ENCODE measurements at regions not wholly inside any gene's neighbourhood (a gene's known extent, or its start where the extent isn't known, plus 50 kb on each side); places are given as distances from the start of the nearest gene placed in this dataset.

DNA sequence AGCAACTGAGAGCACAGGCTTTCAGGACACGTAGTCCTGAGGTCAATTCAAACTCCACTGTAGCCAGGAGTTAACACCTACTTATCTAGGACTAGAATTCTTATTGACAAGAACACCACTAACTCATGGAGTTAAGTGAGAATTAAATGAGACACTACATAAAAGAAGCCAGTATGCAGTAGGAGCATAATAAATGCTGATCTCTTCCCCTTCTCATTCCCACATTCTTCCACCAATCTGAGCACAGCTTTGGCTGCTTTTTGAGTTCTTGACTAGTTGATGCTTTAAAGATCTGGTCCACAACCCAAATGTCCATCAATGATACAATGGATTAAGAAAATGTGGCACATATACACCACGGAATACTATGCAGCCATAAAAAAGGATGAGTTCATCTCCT, 55.2 kb downstream of the TTC32 start:
- no peak for DNase-seq

DNA sequence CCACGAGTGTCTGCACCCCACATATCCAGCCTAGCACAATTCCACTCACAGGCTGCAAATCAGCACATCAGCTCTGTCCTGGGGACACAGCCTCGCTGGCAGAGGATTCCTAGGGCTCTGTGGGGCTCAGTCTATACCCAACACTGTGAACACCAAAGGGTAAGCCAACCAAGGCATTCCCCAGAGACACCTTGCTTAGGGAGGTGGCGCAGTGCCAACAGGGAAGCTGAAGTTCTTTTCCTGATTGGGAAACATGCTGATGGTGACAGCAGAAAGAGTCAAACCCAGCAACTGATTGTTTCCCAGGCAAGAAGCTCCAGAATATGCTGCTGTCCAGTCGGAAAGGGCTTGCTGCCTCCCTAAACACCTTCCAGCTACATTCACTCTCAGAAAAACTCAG, 55.8 kb downstream of the TTC32 start:
- DNase-seq = no peak

DNA sequence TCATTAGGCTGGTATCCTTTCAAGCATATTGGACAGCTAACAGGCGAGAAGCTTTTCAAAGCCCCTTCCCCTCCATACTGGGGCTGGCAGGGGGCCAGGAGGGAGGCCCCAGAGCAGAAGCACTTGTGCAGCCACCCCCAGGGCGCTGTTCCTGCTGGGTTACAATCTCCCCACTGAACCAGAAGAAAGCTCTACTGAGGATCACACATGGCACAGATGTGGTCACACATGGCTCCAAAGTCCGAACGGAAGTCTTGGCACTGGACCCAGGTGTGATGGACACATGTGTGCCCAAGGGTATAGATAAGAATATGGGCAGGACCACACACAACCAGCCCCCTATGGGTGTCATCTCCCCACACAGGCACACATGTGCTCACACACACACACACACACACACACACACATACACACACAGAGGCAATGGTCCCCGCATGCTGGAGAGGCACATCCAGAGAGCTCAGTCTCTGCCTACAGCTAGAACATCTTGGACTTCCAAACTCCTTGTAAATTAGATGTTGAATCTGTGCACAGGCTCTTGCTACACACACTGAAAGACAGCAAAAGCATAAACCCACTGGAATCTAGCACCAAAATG, 56.4 kb downstream of the TTC32 start:
- DNase-seq = no peak

DNA sequence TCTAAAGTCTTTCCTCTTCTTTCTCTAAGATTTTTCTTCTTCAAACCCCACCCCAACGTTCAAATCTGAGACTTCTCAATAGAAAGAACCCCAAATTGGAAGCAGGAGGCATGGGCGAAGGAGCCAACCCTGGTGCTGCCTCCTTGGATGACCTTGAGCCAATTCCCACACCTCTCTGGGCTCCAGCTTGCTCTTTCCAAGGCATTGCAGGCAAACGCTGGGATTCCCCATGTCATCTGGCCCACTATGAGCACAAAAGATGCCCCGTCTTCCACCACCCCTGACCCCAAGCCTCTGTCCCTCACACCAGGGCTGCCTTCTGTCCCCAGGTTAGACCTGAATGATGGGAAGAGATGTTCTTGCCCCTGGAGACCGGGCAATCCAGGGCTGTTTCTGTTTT, 57.0 kb downstream of the TTC32 start:
- no peak for DNase-seq

DNA sequence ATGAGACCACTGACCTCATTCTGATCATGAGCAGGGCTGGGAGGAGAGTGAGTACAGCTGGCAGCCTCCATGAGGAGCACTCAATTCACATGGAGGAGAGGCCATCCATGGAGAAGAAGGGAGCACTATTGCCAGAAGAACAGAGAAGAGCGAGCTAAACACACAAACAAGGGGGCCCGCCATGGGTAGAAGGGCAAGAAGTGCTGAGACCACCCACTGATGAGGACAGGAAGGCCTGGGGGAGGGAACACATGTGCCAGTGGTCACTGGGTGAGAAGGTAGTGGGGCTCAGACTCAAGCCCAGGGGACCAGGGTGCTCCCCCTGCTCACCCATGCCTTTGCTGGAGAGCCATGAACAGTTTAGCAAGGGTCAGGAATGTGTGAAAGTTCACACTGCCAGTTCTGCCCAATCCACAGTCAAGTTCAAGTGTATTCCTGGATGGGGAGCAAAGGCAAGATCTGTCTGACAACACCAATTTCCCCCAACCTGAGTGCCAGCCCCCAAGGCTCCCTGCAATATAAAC, 57.7 kb downstream of the TTC32 start:
- no peak for DNase-seq

DNA sequence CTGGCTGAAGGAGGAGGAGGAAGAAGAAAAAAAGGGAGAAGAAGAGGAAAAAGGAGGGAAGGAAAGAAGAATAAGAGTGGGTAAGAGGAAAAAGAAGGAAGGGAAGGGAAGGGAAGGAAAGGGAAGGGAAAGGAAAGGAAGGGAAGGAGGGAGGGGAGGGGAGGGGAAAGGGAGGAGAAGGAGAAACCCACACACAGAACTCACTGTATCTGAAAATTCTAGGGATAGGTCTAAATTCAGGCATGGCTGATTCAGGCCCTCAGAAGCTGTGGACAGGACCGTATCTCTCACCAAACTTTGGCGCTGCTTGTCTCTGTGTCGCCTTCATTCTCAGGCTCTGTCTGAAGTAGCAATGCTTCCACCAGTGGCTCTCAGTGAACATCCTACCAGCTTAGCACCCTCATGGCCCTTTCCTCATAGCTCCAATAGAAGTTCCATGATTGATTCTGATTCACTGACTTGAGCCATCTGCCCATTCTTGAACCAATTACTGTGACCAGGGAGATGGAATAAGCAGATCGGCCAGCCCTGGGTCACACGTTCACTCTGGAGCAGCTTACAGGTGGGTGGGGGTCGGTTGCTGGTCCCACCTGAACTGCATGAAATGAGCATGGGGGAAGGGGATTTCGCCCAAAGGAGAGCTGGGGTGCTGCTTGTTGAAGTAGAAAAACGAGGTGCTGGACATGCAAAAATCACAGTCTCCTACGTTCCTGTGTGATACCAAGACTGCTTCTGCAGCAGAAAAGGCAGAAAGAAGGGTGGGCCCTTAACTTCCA, 59.7 kb downstream of the TTC32 start:
- no peak for DNase-seq

DNA sequence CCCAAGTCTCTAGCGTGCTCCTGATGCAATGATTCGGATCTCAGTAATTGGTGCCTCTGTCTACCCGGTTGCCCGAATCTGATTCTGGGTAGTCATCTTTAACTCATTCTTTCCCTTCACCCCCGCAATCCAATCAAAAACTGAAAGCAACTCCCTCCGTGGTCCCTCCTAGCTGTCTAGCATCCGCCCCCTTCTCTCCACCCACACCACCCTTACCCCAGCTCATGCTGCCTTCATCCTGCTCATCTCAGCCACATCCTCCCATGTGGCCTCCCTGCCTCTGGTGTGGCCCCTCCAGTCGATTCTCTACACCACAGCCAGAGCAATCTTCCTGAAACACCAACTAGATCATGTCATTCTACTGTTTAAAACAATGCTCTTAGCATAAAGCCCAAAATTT, 62.3 kb downstream of the TTC32 start:
- DNase-seq = no peak

DNA sequence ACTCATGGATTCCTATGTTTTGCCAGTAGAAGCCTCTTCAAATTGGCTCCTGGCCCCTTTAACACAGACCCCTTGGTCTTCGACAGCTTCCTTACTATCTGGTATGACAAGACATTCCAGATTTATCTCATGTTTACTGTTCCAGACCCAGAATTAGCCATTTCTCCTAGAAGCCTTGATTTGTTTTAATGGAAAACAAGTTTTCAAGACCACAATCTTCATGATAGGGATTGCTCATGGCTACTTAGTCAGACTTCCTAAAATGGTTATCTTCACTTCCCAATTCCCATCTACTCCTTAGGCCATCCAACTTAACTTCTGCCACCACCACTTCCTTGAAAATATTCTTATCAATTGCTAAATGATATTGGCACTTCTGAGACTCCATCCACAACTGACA, 63.2 kb downstream of the TTC32 start:
- no peak for DNase-seq

DNA sequence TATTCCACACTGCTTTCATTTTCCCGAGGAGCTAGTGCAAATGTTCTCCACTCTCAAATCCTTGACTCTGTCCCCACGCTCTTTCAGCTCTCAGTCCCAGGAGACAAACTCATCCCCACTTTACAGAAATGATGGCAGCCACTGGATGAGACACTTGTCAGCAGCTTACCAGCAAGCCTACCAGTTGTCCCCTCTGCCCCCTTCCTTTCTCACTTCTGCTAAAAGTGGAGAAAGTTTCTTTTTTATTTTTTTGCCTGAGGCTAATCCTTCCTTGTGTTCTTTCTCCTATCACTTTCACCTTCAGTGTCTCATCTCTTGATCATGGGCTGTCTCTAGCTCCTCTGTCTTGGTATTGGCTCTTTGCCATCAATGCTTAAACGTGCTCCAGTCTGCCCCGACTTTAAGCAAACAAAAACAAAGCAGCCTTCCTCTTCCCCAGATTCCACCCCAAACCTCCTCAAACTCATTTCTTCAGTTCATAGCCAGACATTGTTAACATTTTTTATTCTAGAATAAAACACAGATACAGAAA, 64.5 kb downstream of the TTC32 start:
- DNase-seq = no peak

DNA sequence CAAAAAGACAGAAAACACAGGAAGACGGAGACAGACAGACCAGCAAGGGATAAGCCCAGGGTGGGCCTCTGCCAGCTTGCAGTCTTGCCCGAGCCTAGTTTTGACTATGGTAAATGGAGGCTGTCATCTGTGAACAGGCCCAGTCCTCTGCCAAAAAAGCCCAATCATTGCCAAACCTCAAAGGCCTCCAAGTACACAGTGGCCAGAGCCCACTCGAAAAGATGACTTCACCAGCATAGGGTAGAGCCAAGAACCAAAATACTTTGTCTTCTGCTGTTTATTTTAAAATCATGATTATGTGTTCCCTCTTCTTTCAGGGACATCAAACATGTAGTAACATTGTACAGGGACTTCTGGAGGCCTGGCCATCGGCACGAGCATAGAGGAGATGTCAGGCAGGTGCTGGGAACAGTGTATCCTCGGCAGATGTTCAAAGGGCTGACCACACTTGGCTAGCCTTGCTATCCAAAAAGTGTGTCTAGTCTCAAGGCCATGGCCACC, 66.0 kb downstream of the TTC32 start:
- no peak for DNase-seq

DNA sequence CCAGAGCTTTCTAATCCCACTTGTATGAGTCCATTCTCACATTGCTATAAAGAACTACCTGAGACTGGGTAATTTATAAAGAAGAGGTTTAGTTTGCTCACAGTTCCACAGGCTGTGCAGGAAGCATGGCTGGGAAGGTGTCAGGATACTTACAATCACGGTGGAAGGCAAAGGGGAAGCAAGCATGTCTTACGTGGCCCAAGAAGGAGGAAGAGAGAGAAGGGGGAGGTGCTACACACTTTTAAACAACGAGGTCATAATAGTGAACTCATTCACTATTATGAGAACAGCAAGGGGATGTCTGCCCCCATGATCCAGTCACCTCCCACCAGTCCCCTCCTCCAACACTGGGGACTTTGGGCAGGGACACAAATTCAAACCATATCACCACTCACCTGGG, 67.8 kb downstream of the TTC32 start:
- no peak for DNase-seq

DNA sequence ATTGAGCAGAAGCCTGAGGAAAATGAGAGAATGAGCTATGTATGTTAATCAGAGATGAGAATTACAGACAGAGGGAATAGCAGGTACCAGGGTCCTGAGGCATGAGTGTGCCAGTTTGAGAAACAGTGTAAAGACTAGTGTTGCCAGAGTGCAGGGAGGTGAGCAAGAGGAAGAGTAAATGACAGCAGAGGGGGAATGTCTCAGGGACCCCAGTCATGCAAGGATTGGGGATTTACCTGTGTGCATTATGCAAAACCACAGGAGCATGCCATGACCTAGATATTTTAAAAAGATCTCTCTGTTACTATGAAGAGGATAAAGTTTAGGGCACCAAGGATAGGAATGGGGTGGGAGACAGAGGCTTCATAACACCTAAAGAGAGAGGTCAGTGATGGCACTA, 72.1 kb downstream of the TTC32 start:
- no peak for DNase-seq

DNA sequence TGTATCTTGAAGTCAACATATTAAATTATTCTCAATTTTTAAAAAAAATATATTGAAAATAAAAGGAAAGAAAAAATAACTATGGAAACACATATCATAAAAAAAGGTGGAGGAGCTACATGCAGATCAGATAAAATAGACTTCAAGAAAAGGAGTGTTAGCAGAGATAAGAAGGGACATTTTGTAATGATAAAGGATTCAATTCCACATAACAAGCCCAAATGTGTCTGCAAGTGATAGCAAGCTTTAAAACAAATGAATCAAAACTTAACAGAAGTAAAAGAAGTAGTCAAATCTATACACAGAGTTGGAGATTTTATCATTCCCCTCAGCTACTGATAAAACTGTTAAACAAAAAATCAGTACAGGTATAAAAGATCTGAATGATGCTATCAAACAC, 74.9 kb downstream of the TTC32 start:
- no peak for DNase-seq

DNA sequence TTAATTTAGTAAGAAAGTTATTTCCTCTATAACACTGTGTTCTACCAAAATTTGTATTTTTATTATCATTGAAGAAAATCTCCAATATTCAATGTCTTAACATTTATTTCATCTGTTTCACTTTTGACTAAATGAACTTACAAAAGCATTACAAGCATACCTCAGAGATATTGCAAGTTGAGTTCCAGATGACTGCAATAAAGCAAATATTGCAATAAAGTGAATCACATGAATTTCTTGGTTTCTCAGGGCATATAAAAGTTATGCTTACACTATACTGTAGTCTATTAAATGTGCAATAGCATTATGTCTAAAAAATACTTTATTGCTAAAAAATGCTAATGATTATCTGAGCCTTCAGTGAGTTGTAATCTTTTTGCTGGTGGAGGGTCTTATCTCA, 78.3 kb downstream of the TTC32 start:
- DNase-seq = no peak

DNA sequence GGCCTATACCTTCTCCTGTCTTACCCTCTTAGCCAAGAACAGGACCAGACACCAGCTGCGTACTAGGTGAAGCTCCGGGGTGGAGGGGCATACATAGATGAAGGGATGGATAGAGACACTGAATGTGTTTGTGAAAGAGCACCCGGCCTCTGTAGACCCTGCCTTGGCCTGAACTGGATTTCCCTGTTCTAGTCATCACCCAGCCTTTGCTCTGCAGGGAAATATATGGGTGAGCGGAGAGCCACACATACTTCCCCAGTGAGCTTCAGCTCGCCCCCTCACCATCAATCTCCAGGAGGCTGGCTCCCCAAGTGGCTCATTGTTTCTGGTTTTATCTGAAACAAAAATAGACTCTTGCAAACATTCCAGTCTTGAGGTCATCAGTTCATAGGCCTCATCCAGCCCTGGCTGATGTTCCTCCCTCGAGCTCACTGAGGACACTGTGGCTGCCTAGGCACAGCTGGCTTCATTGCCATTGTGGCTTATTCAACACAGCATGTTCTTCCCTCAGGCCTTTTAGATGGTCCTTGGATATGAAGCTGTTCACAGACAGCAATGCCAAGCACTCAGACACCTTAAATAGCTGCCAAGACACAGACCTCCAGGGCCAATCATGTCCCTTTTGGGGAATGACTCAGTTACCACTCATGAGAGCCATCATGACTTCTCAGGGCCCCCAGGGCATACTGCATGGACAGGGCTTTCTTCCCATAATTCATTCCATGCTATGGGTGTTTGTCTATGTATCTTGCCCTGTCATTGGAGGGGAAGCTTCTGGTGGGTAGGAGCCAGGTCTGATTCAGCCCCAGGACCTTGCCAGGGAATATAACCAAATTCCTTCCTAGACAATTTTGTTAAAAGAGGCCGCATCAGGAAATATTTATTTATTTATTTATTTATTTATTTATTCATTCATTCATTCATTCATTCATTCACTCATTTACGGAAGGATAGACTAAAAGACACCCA, 82.4 kb downstream of the TTC32 start:
- DNase-seq = peak; percentile 51

DNA sequence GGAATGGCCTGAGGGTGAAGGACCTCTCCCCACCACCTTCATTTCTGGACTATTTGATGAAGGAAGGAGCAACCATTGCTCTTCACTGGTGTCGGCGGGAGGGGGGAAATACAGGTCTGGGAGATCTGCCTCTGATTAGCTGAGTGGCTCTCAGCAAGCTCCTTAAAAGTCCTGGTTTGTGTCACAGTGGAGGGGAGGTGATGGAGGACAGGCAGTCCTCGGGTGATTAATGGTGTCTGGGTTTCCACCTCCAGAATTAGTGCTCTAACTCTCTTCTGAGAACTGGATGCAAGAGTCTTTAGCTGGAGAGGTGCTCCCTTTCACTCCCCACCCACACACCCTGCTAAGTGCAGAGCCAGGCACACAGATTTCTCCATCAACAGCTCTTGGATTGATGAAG, 83.2 kb downstream of the TTC32 start:
- DNase-seq = no peak

DNA sequence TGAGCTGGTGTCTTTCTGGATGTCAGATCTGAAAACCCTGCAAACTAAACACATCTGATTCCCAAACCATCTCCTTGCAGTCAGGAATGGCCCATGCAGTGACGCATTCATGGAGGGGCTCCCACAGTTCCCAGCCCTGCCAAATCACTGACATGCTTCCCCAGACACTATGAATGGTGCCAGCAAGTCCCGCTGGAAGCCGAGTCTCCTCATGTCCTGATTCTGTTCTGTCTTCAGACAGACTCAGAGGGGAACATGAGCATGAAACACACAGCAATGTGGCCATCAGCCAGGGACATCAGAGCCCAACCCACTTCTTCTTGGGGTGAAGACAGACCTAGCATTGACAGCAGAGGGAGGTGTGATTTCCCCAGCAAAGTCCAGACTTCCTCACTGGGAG, 83.7 kb downstream of the TTC32 start:
- no peak for DNase-seq

DNA sequence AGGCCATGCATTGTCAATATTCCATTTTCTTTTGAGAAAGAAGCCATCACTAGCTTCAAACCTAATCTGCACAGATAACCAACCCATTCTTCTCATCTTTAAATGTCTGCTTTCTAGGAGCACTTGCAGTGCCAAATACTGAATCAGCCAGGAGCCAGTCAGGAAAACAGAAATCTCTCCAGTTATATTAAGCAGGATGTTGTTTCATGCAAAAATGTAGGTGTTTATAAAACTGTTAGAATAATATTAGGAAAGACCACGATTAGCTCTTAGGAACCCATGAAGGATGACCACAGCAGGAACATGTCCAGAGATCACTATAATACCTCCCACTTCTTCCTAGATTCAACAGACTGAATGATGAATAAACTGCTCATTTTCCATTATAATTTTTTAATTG, 86.0 kb downstream of the TTC32 start:
- no peak for DNase-seq

DNA sequence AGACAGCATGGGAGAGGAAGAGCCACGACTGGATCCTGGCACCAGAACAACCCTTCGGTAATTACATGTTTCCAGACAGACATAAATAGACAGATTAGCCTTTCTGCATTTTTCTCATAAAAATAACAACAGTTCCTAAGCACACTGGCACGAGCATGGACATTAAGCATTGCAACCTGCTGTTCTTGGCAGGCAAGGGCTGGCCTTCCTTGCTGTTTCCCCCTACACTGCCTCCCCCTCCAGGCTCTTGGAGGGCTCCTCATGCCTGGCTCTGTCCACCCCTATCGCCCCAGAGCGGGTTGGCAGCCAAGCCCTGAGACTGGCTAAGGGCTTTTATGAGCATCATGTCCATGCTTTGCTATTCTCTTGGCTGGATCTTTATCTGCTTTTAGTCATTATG, 89.6 kb downstream of the TTC32 start:
- no peak for DNase-seq

DNA sequence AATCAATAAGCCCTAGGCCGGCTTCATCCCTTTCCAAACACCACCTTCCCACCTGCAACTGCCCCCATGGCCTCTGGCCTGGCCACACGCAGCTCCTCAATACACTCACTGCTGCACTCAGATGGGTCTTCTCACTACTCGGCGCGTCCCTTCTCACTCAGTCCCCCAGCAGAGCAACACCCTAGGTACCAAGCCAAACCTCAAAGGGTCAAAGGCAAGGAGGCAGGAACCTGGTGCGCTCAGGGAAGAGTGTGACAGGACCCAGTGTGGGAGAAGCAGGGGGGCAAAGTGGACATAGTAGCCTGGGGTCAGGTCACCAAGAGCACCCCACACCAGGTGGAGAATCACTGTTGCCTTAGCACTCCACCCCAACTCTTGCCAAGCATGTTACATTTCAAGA, 90.6 kb downstream of the TTC32 start:
- DNase-seq = no peak

DNA sequence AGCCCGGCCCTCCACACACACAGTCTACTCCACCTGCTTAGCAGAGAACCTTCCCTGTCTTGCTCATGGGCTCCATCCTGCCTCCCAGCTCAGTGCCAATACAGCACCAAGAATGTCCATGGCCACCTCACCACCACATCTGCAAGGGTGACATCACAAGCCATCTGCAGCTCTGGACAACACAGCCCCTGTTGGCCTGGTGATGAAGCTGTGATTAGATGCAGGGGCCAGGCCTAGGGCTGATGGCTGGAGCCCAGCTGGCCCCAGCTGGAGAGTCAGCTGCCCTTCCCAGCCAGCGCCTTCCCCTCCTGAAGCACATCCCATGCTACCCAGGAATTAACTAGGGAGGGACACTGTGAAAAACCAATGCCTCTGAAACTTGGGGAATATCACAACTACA, 91.1 kb downstream of the TTC32 start:
- no peak for DNase-seq

DNA sequence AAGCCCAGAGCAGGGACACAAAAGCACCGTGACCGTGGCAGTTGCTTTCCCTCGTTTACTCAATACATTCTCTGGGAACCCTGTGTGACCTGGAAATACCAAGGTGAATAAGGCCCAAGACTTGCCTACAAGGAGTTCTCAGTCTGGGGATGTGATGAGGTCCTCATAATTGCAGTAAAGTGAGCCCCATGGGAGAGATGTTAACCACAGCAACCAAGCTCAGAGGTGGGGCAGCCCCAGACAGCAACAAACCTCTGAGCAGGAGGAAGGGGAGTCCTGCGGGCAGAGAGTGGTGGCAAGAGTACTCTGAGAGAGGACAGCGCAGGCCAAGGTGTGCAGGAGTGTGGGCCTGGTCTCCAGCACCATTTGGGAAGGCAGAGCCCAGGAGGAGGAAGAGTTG, 91.6 kb downstream of the TTC32 start:
- no peak for DNase-seq

DNA sequence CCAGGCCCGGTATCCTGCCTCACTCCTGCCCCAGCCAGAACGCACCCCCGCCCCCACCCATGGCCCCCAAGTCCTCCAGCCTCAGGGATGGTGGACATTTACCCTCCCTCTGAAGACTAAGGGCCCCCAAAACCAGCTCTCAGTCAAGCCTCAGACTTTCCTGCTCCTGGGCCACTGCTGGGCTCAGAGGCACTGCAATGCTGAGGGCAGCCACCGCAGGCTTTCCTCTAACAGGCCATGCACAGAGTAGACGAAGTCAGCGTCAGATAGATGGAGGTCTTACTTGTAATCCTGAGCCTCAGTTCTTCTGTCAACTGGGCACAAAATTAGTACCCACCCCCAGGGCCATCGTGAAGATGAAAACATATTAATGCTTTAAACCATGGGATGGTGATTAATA, 92.6 kb downstream of the TTC32 start:
- DNase-seq = no peak
